ENCODE measurements at regions not wholly inside any gene's neighbourhood (a gene's known extent, or its start where the extent isn't known, plus 50 kb on each side); places are given as distances from the start of the nearest gene placed in this dataset.

GRCh38 chr9:2465516-2465915, 156.1 kb upstream of the VLDLR start:
- no peak for DNase-seq

- no peak for DNase-seq
These were observed 155.6 kb upstream of the VLDLR start for GRCh38 chr9:2465921-2466460.

- no peak for DNase-seq
These were observed 154.9 kb upstream of the VLDLR start for GRCh38 chr9:2466703-2467102.

- peak; percentile 35 for DNase-seq
These were observed 151.8 kb upstream of the VLDLR start for GRCh38 chr9:2469681-2470221.

GRCh38 chr9:2473681-2474080, 147.9 kb upstream of the VLDLR start:
- DNase-seq, result no peak

- DNase-seq, result peak; percentile 47
These were observed 143.8 kb upstream of the VLDLR start for GRCh38 chr9:2477755-2478154.

- peak; percentile 13 for DNase-seq
These were observed 143.2 kb upstream of the VLDLR start for GRCh38 chr9:2478421-2478820.

- peak; percentile 31 for DNase-seq
These were observed 142.5 kb upstream of the VLDLR start for GRCh38 chr9:2479056-2479565.

- no peak for DNase-seq
These were observed 141.2 kb upstream of the VLDLR start for GRCh38 chr9:2480255-2480837.

- no peak for DNase-seq
These were observed 140.4 kb upstream of the VLDLR start for GRCh38 chr9:2481216-2481615.

- no peak for DNase-seq
These were observed 134.6 kb upstream of the VLDLR start for GRCh38 chr9:2486988-2487387.

- DNase-seq, result peak; percentile 45
These were observed 131.7 kb upstream of the VLDLR start for GRCh38 chr9:2489838-2490314.

GRCh38 chr9:2492161-2492560, 129.4 kb upstream of the VLDLR start:
- DNase-seq, result no peak

GRCh38 chr9:2493109-2493508, 128.5 kb upstream of the VLDLR start:
- DNase-seq, result no peak

GRCh38 chr9:2493529-2493928, 128.1 kb upstream of the VLDLR start:
- no peak for DNase-seq

- DNase-seq, result peak; percentile 74
These were observed 127.0 kb upstream of the VLDLR start for GRCh38 chr9:2494562-2494961.

- DNase-seq, result no peak
These were observed 126.2 kb upstream of the VLDLR start for GRCh38 chr9:2495221-2496005.

GRCh38 chr9:2496169-2496568, 125.4 kb upstream of the VLDLR start:
- no peak for DNase-seq

- DNase-seq, result no peak
These were observed 124.7 kb upstream of the VLDLR start for GRCh38 chr9:2496934-2497333.

GRCh38 chr9:2497666-2498400, 123.8 kb upstream of the VLDLR start:
- DNase-seq, result no peak

- DNase-seq, result no peak
These were observed 119.4 kb upstream of the VLDLR start for GRCh38 chr9:2502210-2502609.

- peak; percentile 79 for DNase-seq
These were observed 118.8 kb upstream of the VLDLR start for GRCh38 chr9:2502760-2503159.

- no peak for DNase-seq
These were observed 115.3 kb upstream of the VLDLR start for GRCh38 chr9:2506321-2506720.
